Right renal cortex interstitium (tissue), 3 donors: ENCODE measurements at regions not wholly inside any gene's neighbourhood (a gene's known extent, or its start where the extent isn't known, plus 50 kb on each side); places are given as distances from the start of the nearest gene placed in this dataset.

Source experiments
- DNase-seq, 3 donors: peaks; one replicate each; pipeline ENCODE4 v3.0.0-alpha.2; 2013; ENCODE audit warnings: low read depth in 3 of 3, low spot score in 2 of 3

DNA sequence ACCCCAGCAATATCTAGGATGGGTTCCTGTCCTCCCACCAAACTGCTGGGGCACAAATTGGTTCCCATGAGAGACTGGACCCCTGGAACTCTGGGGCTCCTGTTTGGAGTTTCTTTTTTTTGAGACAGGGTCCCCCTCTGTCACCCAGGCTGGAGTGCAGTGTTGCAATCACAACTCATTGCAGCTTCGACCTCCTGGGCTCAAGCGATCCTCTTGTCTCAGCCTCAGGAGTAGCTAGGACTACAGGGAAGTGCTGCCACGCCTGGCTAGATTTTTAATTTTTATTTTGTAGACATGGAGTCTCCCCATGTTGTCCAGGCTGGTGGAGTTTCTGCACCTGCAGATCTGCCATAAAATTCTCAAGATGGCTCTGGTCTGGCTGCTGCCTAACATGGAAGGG is 56.3 kb upstream of the BRD7 start:
- no peak for DNase-seq

DNA sequence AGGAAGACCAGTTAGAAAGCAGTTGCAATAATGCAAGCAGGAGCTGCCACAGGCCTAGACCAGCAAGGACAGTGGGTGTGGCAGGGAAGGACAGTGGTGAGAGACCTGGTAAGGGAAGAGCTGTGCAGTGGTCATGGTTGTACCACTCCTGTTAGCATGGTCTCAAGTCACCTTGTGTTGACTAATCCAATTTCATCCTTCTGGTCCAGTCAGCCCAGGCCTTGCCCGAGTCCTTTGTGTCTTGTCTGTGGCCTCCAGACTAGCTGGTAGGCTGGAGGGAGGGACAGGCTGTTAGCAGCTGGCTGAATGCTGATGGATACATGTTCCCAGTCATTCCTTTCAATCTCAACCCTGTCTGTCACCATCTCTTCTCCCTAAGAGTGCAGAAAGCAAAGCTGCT is 54.1 kb upstream of the BRD7 start:
- DNase-seq, result no peak

DNA sequence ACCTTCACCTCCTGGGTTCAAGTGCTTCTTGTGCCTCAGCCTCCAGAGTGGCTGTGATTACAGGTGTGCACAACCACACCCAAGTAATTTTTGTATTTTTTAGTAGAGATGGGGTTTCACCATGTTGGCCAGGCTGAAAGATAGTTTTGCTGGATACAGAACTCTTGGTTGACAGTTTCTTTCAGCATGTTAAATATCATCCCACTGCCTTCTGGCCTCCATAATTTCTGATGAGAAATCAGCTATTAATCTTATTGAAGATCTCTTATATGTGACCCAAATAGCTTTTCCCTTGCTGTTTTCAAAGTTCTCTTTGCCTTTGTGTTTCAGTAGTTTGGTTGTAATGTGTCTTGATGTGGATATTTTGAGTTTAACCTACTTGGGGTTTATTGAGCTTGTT is 50.3 kb upstream of the BRD7 start:
- no peak for DNase-seq
